ENCODE measurements at regions not wholly inside any gene's neighbourhood (a gene's known extent, or its start where the extent isn't known, plus 50 kb on each side); places are given as distances from the start of the nearest gene placed in this dataset.

- intact Hi-C loops (cut with DNase I, micrococcal nuclease), result no loop called here
- Histone ChIP-seq H3K9me3 (no peaks in the 10 kb centered on the region), H3K4me1 (ENCODE audit: low read depth) (no peaks in the 10 kb centered on the region), H3K36me3 (ENCODE audit: low read depth) (no peaks in the 10 kb centered on the region), H3K4me3 (no peak overlapping the region)
- DNase-seq (no peak), ATAC-seq (no peak)
- TF ChIP-seq CTCF (IDR thresholded peaks at IDR 0.05), result no peak
These were observed 133.4 kb upstream of the PFKP start for GRCh38 chr10:2933924-2934323.

- DNase-seq, result no peak
- Histone ChIP-seq H3K9me3 (no peaks in the 10 kb centered on the region), H3K4me3 (no peak overlapping the region), H3K36me3 (ENCODE audit: low read depth) (no peaks in the 10 kb centered on the region), H3K4me1 (ENCODE audit: low read depth) (no peaks in the 10 kb centered on the region)
- ATAC-seq, result no peak
- no peak for TF ChIP-seq CTCF (IDR thresholded peaks at IDR 0.05)
- intact Hi-C loops (cut with DNase I, micrococcal nuclease), result no loop called here
These were observed 133.8 kb upstream of the PFKP start for GRCh38 chr10:2933519-2933918.

- Histone ChIP-seq H3K9me3 (no peaks in the 10 kb centered on the region), H3K4me3 (no peak overlapping the region), H3K36me3 (ENCODE audit: low read depth) (no peaks in the 10 kb centered on the region), H3K4me1 (ENCODE audit: low read depth) (no peaks in the 10 kb centered on the region)
- ATAC-seq (no peak), DNase-seq (no peak)
- TF ChIP-seq CTCF (IDR thresholded peaks at IDR 0.05), result no peak
- intact Hi-C loops (cut with DNase I, micrococcal nuclease), result no loop called here
These were observed 134.3 kb upstream of the PFKP start for GRCh38 chr10:2933071-2933470.

- no peaks in the 10 kb centered on the region for H3K36me3 ChIP-seq (ENCODE audit: low read depth)
- no peak for TF ChIP-seq CTCF (IDR thresholded peaks at IDR 0.05)
- no peak overlapping the region for H3K4me3 ChIP-seq
- intact Hi-C loops (cut with DNase I, micrococcal nuclease), result loop anchor here in 1 of 2 donors (5.0 kb wide), 1 partner anchor 113 kb away; no protein-coding TSS in a partner anchor
- no peaks in the 10 kb centered on the region for H3K4me1 ChIP-seq (ENCODE audit: low read depth)
- no peaks in the 10 kb centered on the region for H3K9me3 ChIP-seq
- ATAC-seq (no peak), DNase-seq (no peak)
These were observed 137.7 kb upstream of the PFKP start for GRCh38 chr10:2929480-2930258.

- Histone ChIP-seq H3K4me3 (no peak overlapping the region), H3K9me3 (no peaks in the 10 kb centered on the region), H3K36me3 (ENCODE audit: low read depth) (no peaks in the 10 kb centered on the region), H3K4me1 (ENCODE audit: low read depth) (no peaks in the 10 kb centered on the region)
- intact Hi-C loops (cut with DNase I, micrococcal nuclease), result loop anchor here in 1 of 2 donors (5.0 kb wide), 1 partner anchor 114 kb away; no protein-coding TSS in a partner anchor
- ATAC-seq (peak; percentile 82), DNase-seq (peak in 2 of 3 donors; percentile 69 to 88)
- peak; percentile 15 for TF ChIP-seq CTCF (IDR thresholded peaks at IDR 0.05)
These were observed 139.1 kb upstream of the PFKP start for GRCh38 chr10:2927958-2928840.

Measured in mucosa of descending colon (tissue), 3 donors.